ENCODE measurements at regions not wholly inside any gene's neighbourhood (a gene's known extent, or its start where the extent isn't known, plus 50 kb on each side); places are given as distances from the start of the nearest gene placed in this dataset.
A peak's percentile ranks its signal among the peaks of the same experiment; 100 is the strongest.

- DNase-seq (ENCODE audit: low read depth): no peak
- TF ChIP-seq CTCF (IDR thresholded peaks at IDR 0.05; ENCODE audit: insufficient read depth, low read depth, low read length, missing control alignments): no peak
- H3K4me3 ChIP-seq (ENCODE audit: low read length): no peak overlapping the region
These were observed 59.5 kb upstream of the CDKN2AIP start for GRCh38 chr4:183384983-183385382.

- TF ChIP-seq CTCF (IDR thresholded peaks at IDR 0.05; ENCODE audit: insufficient read depth, low read depth, low read length, missing control alignments): no peak
- no peak overlapping the region for H3K4me3 ChIP-seq (ENCODE audit: low read length)
- no peak for DNase-seq (ENCODE audit: low read depth)
These were observed 56.4 kb upstream of the CDKN2AIP start for GRCh38 chr4:183388021-183388420.

- no peak for DNase-seq (ENCODE audit: low read depth)
- TF ChIP-seq CTCF (IDR thresholded peaks at IDR 0.05; ENCODE audit: insufficient read depth, low read depth, low read length, missing control alignments): no peak
- no peak overlapping the region for H3K4me3 ChIP-seq (ENCODE audit: low read length)
These were observed 55.7 kb upstream of the CDKN2AIP start for GRCh38 chr4:183388777-183389176.

GRCh38 chr4:183390374-183390773, 54.1 kb upstream of the CDKN2AIP start:
- H3K4me3 ChIP-seq (ENCODE audit: low read length): no peak overlapping the region
- TF ChIP-seq CTCF (IDR thresholded peaks at IDR 0.05; ENCODE audit: insufficient read depth, low read depth, low read length, missing control alignments): no peak
- peak; percentile 60 for DNase-seq (ENCODE audit: low read depth)

- DNase-seq (ENCODE audit: low read depth): no peak
- TF ChIP-seq CTCF (IDR thresholded peaks at IDR 0.05; ENCODE audit: insufficient read depth, low read depth, low read length, missing control alignments): no peak
- H3K4me3 ChIP-seq (ENCODE audit: low read length): no peak overlapping the region
These were observed 53.2 kb upstream of the CDKN2AIP start for GRCh38 chr4:183391204-183391603.

- no peak for TF ChIP-seq CTCF (IDR thresholded peaks at IDR 0.05; ENCODE audit: insufficient read depth, low read depth, low read length, missing control alignments)
- H3K4me3 ChIP-seq (ENCODE audit: low read length): no peak overlapping the region
- DNase-seq (ENCODE audit: low read depth): no peak
These were observed 52.1 kb upstream of the CDKN2AIP start for GRCh38 chr4:183392377-183392776.

- DNase-seq (ENCODE audit: low read depth): no peak
- no peak for TF ChIP-seq CTCF (IDR thresholded peaks at IDR 0.05; ENCODE audit: insufficient read depth, low read depth, low read length, missing control alignments)
- H3K4me3 ChIP-seq (ENCODE audit: low read length): no peak overlapping the region
These were observed 51.0 kb upstream of the CDKN2AIP start for GRCh38 chr4:183393446-183393845.

Data from epithelial cell of esophagus (primary cell).